Activated CD8-positive, alpha-beta T cell treated with anti-CD3 and anti-CD28 coated beads for 36 hours (primary cell): ENCODE measurements at regions not wholly inside any gene's neighbourhood (a gene's known extent, or its start where the extent isn't known, plus 50 kb on each side); places are given as distances from the start of the nearest gene placed in this dataset.

Source experiments
- ATAC-seq: fragments of 200-7000 bp; cut with Tn5 transposase; one replicate; pipeline ENCODE4 v1.10.0; 2021; ENCODE audit warnings: mild to moderate bottlenecking, moderate library complexity
- CTCF ChIA-PET: fragments of 350-600 bp; sonication (Branson Sonifier 250); formaldehyde crosslinking; loops from one replicate; lab custom pipeline; 2021; ENCODE audit warnings: antibody characterized with exemption; lab: Charles Lee
- POLR2A ChIA-PET: fragments of 350-600 bp; sonication (Branson Sonifier 250); formaldehyde crosslinking; loops from one replicate; lab custom pipeline; 2021; ENCODE audit warnings: antibody characterized with exemption; lab: Charles Lee
- DNase-seq: peaks from one replicate; pipeline ENCODE4 v3.0.0-alpha.2; 2020
- H3K27ac Mint-ChIP-seq: one replicate; pipeline ENCODE4 v1.8.0; 2021; ENCODE audit warnings: mild to moderate bottlenecking, mixed read lengths
- H3K27me3 Mint-ChIP-seq: one replicate; pipeline ENCODE4 v1.8.0; 2021; ENCODE audit warnings: mixed read lengths
- H3K36me3 Mint-ChIP-seq: one replicate; pipeline ENCODE4 v1.8.0; 2021; ENCODE audit warnings: low read depth, mixed read lengths
- H3K4me1 Mint-ChIP-seq: one replicate; pipeline ENCODE4 v1.8.0; 2021; ENCODE audit warnings: low read depth, mixed read lengths
- H3K4me3 Mint-ChIP-seq: one replicate; pipeline ENCODE4 v1.8.0; 2021; ENCODE audit warnings: mild to moderate bottlenecking, moderate library complexity, mixed read lengths
- H3K9me3 Mint-ChIP-seq: one replicate; pipeline ENCODE4 v1.8.0; 2021; ENCODE audit warnings: mixed read lengths
- intact Hi-C: fragments of 100-400 bp; cut with micrococcal nuclease; formaldehyde crosslinking; loops from one replicate; pipeline ENCODE4 v1.10.0; 2022
- TF ChIP-seq, protein P1 (sequence below): fragments of 200-600 bp; IDR thresholded peaks from one replicate; pipeline ENCODE4 v1.8.0; 2022; ENCODE audit warnings: antibody characterized with exemption, mild to moderate bottlenecking

DNA sequence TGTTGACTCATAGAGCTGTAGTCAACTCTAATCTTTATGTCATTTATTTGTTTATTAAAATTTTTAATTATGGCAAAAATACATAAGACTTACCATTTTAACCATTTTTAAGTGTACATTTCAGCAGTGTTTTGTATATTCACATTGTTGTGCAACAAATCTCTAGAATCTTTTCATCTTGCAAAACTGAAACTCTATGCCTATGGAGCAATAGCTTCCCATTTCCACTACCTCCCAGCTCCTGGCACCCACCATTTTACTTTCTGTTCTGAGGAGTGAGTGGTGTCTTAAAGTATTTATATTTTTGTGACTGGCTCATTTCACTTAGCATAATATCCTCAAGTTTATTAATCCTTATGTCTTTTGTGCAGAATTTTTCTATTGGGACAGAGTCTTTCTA, 181.0 kb downstream of the GPAT3 start:
- Mint-ChIP-seq H3K4me3 (no peak overlapping the region), H3K27ac (no peak overlapping the region)

DNA sequence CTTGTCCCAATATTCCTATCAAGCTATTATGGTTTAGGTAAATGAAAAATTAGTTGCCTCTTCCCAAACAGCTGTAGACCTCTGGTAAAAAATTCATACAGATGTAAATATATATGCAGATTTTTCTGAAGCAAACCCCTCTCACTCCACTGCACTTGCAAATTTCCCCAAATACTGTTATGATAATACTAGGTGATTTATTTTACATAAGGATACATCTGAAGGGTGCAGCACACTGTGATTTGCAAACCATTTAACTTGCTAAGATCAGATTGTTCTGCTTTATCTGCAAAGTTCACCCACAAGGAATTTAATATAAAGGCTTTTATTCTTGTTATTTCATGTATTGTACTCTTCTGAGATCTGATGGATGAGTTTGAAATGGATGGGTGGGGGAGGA, 177.0 kb downstream of the GPAT3 start:
- Mint-ChIP-seq H3K27me3 (peaks cover 6% of the 10 kb centered on the region), H3K36me3 (no peaks in the 10 kb centered on the region), H3K4me3 (no peak overlapping the region), H3K27ac (no peak overlapping the region), H3K4me1 (no peaks in the 10 kb centered on the region), H3K9me3 (no peaks in the 10 kb centered on the region)
- TF ChIP-seq, protein P1, sequence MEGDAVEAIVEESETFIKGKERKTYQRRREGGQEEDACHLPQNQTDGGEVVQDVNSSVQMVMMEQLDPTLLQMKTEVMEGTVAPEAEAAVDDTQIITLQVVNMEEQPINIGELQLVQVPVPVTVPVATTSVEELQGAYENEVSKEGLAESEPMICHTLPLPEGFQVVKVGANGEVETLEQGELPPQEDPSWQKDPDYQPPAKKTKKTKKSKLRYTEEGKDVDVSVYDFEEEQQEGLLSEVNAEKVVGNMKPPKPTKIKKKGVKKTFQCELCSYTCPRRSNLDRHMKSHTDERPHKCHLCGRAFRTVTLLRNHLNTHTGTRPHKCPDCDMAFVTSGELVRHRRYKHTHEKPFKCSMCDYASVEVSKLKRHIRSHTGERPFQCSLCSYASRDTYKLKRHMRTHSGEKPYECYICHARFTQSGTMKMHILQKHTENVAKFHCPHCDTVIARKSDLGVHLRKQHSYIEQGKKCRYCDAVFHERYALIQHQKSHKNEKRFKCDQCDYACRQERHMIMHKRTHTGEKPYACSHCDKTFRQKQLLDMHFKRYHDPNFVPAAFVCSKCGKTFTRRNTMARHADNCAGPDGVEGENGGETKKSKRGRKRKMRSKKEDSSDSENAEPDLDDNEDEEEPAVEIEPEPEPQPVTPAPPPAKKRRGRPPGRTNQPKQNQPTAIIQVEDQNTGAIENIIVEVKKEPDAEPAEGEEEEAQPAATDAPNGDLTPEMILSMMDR: no peak
- ChIA-PET POLR2A (no interaction called here), CTCF (no interaction called here)
- ATAC-seq (no peak), DNase-seq (no peak)
- intact Hi-C loops: no loop called here

More for the DNA sequence above, 181.0 kb downstream of the GPAT3 start:
- ATAC-seq (no peak), DNase-seq (no peak)
- ChIA-PET POLR2A (no interaction called here), CTCF (no interaction called here)
- TF ChIP-seq, protein P1: no peak
- intact Hi-C loops: no loop called here
- H3K36me3 Mint-ChIP-seq: no peaks in the 10 kb centered on the region
- peaks cover 11% of the 10 kb centered on the region for H3K27me3 Mint-ChIP-seq
- H3K9me3 Mint-ChIP-seq: no peaks in the 10 kb centered on the region
- no peaks in the 10 kb centered on the region for H3K4me1 Mint-ChIP-seq

DNA sequence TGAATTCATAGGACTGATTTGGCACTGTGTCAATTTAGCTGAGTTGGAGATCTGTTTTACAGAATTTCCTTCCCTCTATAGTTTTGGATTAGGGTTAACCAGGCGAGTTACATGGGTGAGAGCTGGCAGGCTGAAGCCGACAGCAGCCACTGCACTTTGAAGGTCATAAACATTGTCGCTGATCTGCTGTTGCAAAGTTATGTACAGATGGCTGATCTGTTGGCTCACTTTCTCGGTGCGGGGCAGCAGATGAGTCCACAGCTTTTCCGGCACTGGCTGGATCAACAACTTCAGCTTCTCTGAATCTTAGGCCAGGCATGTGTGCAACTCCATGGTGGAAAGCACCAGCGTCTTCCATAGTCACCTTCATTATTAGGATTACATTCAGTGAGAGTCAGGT, 173.7 kb downstream of the GPAT3 start:
- Mint-ChIP-seq H3K36me3 (no peaks in the 10 kb centered on the region), H3K4me3 (no peak overlapping the region), H3K27ac (no peak overlapping the region), H3K27me3 (peaks cover 3% of the 10 kb centered on the region), H3K9me3 (no peaks in the 10 kb centered on the region), H3K4me1 (no peaks in the 10 kb centered on the region)
- intact Hi-C loops: no loop called here
- ChIA-PET POLR2A (no interaction called here), CTCF (no interaction called here)
- DNase-seq: no peak
- no peak for ATAC-seq
- TF ChIP-seq, protein P1: no peak

DNA sequence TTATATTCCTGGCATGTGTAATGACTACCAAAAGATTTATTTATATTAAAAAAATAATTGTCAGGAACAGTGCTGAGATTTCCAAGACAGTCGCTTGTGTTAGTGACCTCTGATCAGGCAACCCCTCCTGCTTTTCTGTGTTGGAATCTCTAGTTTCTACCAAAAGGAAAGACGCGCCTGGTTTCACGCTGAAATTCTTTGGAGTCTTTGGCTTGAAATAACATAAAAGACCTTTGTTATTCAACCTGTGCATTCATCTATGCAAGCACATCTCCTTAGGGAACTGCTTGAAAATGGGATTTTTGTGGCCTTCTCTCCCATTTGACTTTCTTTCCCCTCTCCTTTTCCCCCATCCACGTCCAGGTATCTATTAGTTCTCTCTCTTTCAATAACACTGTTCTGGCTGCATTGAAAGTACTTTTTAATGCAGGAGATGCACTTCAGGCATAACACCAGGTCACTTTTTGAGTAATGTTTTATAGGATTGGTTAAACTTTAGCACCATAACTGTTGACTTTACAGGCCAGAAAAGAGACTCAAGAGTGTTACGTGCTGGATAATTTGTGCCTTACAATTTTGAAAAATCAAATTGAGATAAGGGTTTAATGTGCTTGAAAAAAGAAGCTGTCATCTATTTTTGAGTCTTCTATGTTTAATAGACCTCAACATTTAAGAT, 172.7 kb downstream of the GPAT3 start:
- Mint-ChIP-seq H3K4me3 (no peak overlapping the region), H3K4me1 (no peaks in the 10 kb centered on the region), H3K9me3 (no peaks in the 10 kb centered on the region), H3K27ac (no peak overlapping the region), H3K36me3 (no peaks in the 10 kb centered on the region), H3K27me3 (no peaks in the 10 kb centered on the region)
- CTCF ChIA-PET: no interaction called here
- POLR2A ChIA-PET: no interaction called here
- DNase-seq (no peak), ATAC-seq (no peak)
- intact Hi-C loops: no loop called here
- TF ChIP-seq, protein P1: no peak

DNA sequence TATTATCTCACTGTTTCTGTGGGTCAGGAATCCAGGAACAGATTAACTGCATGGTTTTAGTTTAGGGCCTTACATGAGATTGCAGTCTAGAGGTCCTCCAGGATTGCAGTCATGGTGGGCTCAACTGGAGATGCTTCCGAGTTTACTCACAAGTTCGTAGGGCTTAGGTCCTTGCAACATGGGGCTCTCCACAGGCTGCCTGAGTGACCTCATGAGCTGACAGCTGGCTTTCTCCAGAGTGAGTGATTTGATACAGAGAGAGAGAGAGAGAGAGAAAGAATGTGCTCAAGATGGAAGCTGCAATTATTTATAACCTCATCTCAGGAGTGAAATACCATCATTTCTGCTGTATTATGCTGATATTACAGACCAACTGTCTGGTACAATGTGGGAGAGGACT, 168.9 kb downstream of the GPAT3 start:
- H3K27ac Mint-ChIP-seq: no peak overlapping the region
- no peaks in the 10 kb centered on the region for H3K27me3 Mint-ChIP-seq
- intact Hi-C loops: no loop called here
- ATAC-seq: no peak
- no peaks in the 10 kb centered on the region for H3K4me1 Mint-ChIP-seq
- H3K4me3 Mint-ChIP-seq: no peak overlapping the region
- POLR2A ChIA-PET: no interaction called here
- DNase-seq: no peak
- H3K9me3 Mint-ChIP-seq: peaks cover 5% of the 10 kb centered on the region
- TF ChIP-seq, protein P1: no peak
- H3K36me3 Mint-ChIP-seq: no peaks in the 10 kb centered on the region
- CTCF ChIA-PET: interaction anchor here (0.6 kb wide), 1 partner anchor 90 kb away, joined by 3 read pairs; no protein-coding TSS in a partner anchor
